ENCODE measurements at regions not wholly inside any gene's neighbourhood (a gene's known extent, or its start where the extent isn't known, plus 50 kb on each side); places are given as distances from the start of the nearest gene placed in this dataset.

GRCh38 chr13:90445179-90445578 is 902.3 kb upstream of the MIR17HG start:
- Histone ChIP-seq H3K36me3 (replicated peaks; ENCODE audit: insufficient read depth, low read depth) (no peaks in the 10 kb centered on the region), H3K9me3 (ENCODE audit: low read depth) (no peaks in the 10 kb centered on the region), H3K4me2 (peak overlapping the region; percentile 11), H3K27me3 (no peaks in the 10 kb centered on the region), H3K4me3 (no peak overlapping the region), H3K9me2 (replicated peaks; ENCODE audit: insufficient read depth) (no peaks in the 10 kb centered on the region), H3K79me2 (no peaks in the 10 kb centered on the region), H4K20me1 (ENCODE audit: insufficient read depth, poor library complexity, severe bottlenecking) (no peaks in the 10 kb centered on the region), H3K4me1 (ENCODE audit: insufficient read depth) (no peaks in the 10 kb centered on the region), H2AFZ (no peak overlapping the region), H3K27ac (no peak overlapping the region)
- TF ChIP-seq EZH2phosphoT487 (IDR thresholded peaks at IDR 0.05; ENCODE audit: low read depth, severe bottlenecking, unreplicated experiment) (no peak), EZH2 (IDR thresholded peaks at IDR 0.05; ENCODE audit: borderline replicate concordance) (no peak), CTCF (IDR thresholded peaks at IDR 0.05; ENCODE audit: poor library complexity) (no peak)
- 33% methylated on average over 2 of the region's 2 CpGs for WGBS (ENCODE audit: low lambda C conversion rate, missing lambda C conversion rate)
- peak; percentile 55 for DNase-seq (ENCODE audit: low spot score)

- Histone ChIP-seq H3K79me2 (no peaks in the 10 kb centered on the region), H4K20me1 (ENCODE audit: insufficient read depth, poor library complexity, severe bottlenecking) (no peaks in the 10 kb centered on the region), H3K9me3 (ENCODE audit: low read depth) (no peaks in the 10 kb centered on the region), H3K36me3 (replicated peaks; ENCODE audit: insufficient read depth, low read depth) (no peaks in the 10 kb centered on the region), H3K27me3 (no peaks in the 10 kb centered on the region), H3K4me3 (no peak overlapping the region), H3K4me1 (ENCODE audit: insufficient read depth) (no peaks in the 10 kb centered on the region), H3K9me2 (replicated peaks; ENCODE audit: insufficient read depth) (no peaks in the 10 kb centered on the region), H3K27ac (no peak overlapping the region), H3K4me2 (no peak overlapping the region), H2AFZ (no peak overlapping the region)
- no peak for DNase-seq (ENCODE audit: low spot score)
- no peak for TF ChIP-seq EZH2 (IDR thresholded peaks at IDR 0.05; ENCODE audit: borderline replicate concordance)
- no peak for TF ChIP-seq EZH2phosphoT487 (IDR thresholded peaks at IDR 0.05; ENCODE audit: low read depth, severe bottlenecking, unreplicated experiment)
- no peak for TF ChIP-seq CTCF (IDR thresholded peaks at IDR 0.05; ENCODE audit: poor library complexity)
- WGBS (ENCODE audit: low lambda C conversion rate, missing lambda C conversion rate): 93% methylated on average over 2 of the region's 2 CpGs
Measured at GRCh38 chr13:90447034-90447733, 900.3 kb upstream of the MIR17HG start.

GRCh38 chr13:90447734-90448101 is 899.8 kb upstream of the MIR17HG start:
- DNase-seq (ENCODE audit: low spot score): no peak
- Histone ChIP-seq H3K36me3 (replicated peaks; ENCODE audit: insufficient read depth, low read depth) (no peaks in the 10 kb centered on the region), H3K4me2 (no peak overlapping the region), H3K79me2 (no peaks in the 10 kb centered on the region), H3K27ac (no peak overlapping the region), H3K4me3 (no peak overlapping the region), H3K4me1 (ENCODE audit: insufficient read depth) (no peaks in the 10 kb centered on the region), H3K27me3 (no peaks in the 10 kb centered on the region), H2AFZ (no peak overlapping the region), H3K9me2 (replicated peaks; ENCODE audit: insufficient read depth) (no peaks in the 10 kb centered on the region), H4K20me1 (ENCODE audit: insufficient read depth, poor library complexity, severe bottlenecking) (no peaks in the 10 kb centered on the region), H3K9me3 (ENCODE audit: low read depth) (no peaks in the 10 kb centered on the region)
- TF ChIP-seq EZH2 (IDR thresholded peaks at IDR 0.05; ENCODE audit: borderline replicate concordance) (no peak), EZH2phosphoT487 (IDR thresholded peaks at IDR 0.05; ENCODE audit: low read depth, severe bottlenecking, unreplicated experiment) (no peak), CTCF (IDR thresholded peaks at IDR 0.05; ENCODE audit: poor library complexity) (no peak)
